NCI-H748 treated with DMSO at 0.1 percent for 48 hours (cell line): ENCODE measurements at regions not wholly inside any gene's neighbourhood (a gene's known extent, or its start where the extent isn't known, plus 50 kb on each side); places are given as distances from the start of the nearest gene placed in this dataset.

ENCODE experiments used
- DNase-seq: peaks from one replicate; lab custom pipeline; 2025; lab: John Stamatoyannopoulos, UW

DNA sequence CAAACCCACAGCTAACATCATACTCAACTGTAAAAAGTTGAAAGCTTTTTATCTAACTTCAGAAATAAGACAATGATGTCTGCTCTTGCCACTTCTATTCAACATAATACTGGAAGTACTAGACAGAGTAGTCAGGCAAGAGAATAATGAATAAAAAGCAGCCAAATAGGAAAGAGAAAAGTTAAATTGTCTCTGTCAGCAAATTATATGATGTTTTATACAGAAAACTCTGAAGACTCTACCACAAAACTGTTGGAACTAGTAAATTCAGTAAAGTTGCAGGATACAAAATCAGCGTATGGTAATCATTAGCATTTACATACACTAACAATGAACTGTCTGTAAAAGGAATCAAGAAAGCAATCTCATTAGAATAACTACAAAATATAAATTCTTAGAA is 752.9 kb upstream of the CT83 start:
- no peak for DNase-seq

DNA sequence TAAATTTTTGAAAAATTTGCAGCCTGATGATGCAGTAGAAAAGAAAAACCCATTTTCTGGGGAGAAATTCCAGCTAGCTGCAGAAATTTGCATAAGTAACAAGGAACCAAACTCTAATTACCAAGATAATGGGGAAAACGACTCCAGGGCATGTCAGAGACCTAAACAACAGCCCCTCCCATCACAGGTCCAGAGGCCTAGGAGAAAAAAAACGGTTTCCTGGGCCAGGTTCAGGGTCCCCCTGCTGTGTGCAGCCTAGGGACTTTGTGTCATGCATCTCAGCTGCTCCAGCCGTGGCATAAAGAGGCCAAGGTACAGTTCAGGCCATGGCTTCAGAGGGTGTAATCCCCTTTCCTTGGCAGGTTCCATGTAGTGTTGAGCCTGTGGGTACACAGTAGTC is 733.7 kb upstream of the CT83 start:
- DNase-seq, result no peak

DNA sequence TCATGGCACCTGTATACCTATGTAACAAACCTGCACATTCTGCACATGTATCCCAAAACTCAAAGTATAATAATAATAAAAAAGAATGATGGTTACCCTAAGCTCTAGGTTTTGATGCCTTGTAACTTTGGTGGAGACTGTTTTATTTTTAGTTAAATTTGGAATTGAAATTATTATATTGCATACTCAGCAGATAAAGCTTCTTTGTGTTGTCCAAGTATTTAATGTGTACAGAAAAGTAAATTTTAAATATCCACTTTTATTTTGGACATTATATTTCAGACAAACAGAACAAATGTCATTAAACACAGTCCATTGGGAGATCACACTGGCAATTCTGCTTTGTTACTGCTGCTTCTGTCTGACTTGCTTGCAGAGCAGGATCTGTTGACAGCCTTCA is 684.5 kb upstream of the CT83 start:
- DNase-seq, result no peak

DNA sequence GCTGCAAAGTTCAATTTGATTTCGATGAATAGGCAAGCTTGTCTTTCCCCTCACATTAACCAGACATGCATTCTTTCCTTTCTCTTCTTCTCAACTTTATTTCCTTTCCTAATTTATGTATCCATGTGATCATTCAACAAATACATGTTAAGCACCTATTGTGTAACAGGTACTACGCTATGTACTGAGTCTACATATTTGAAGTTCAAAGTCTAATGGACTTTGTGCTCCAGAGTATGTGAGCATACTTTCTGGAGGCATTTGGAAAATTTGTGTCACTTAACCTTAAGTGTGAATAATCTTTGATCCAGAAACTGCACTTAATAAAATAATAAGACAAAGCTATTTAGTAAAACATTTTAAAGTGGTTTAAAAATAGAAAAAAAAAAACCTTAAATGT is 675.3 kb upstream of the CT83 start:
- DNase-seq, result no peak

DNA sequence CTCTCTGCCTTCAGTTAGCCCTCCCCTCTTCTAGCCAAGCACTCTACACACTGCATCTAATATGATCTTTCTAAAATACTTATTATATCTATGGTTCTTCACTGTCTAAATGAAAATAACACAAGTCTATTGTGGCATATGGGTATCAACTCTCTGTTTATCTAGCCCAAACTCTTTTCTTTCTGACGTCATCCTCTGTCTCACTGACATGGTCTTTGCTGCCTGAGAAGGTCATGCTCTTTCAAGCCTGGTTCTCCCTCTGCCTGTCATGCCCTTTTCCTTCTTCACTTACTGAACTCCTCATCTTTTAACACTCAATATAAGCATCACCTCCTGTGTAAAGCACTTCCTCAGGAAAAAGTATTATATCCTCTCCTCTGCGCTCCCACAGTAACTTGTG is 672.2 kb upstream of the CT83 start:
- DNase-seq, result no peak

DNA sequence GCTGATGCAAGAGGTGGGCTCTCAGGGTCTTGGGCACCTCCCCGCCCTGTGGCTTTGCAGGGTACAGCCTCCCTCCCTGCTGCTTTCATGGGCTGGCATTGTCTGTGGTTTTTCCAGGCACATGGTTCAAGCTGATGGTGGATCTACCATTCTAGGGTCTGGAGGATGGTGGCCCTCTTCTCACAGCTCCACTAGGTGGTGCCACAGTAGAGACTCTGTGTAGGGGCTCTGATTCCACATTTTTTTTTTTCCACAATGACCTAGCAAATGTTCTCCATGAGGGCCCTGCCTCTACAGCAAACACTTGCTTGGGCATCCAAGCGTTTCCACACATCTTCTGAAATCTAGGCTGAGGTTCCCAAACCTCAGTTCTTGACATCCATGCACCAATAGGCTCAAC is 657.9 kb upstream of the CT83 start:
- DNase-seq, result no peak

DNA sequence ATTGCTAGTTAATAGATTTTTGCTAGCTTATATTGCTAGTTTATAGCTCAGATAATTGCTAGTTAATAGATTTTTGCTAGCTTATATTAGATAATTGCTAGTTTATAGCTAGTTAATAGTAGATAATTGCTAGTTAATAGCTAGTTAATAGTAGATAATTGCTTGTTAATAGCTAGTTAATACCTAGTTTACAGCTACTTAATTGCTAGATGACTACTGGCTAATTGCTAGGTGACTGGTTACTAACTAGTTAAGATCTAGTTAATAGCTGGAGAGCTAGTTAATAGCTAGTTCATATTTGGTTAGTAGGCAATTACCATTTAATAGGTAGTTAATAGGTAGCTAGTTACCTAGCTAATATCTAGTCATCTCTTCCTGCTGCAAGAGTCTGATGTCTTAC is 633.8 kb upstream of the CT83 start:
- no peak for DNase-seq

DNA sequence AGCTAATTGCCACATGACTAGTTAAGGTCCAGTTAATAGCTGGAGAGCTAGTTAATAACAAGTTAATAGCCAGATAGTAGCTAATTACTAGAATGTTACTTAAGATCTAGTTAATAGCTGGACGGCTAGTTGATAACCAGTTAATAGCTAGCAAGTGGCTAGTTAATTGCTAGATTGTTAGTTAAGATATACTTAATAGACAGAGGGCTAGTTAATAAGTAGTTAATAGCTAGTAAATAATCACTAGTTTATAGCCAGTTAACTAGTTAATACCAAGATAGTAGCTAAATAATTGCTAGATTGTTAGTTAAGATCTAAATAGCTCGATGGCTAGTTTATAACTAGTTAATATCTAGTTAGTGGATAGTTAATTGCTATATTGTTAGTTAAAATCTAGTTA is 632.6 kb upstream of the CT83 start:
- no peak for DNase-seq

DNA sequence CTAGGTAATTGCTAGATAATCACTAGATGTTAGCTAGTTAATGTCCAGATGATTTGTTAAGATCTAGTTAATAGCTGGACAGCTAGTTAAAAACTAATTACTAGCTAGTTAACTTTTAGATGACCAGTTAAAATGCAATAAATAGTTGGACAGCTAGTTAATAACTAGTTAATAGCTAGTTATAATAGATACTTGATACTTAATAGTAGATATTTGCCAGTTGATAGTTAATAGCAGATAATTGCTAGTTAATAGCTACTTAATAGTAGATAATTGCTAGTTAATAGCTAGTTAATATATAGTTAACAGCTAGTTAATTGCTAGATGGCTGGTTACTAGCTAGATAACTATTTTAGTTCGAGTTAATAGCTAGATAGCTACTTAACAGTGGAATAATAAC is 631.4 kb upstream of the CT83 start:
- DNase-seq, result no peak

DNA sequence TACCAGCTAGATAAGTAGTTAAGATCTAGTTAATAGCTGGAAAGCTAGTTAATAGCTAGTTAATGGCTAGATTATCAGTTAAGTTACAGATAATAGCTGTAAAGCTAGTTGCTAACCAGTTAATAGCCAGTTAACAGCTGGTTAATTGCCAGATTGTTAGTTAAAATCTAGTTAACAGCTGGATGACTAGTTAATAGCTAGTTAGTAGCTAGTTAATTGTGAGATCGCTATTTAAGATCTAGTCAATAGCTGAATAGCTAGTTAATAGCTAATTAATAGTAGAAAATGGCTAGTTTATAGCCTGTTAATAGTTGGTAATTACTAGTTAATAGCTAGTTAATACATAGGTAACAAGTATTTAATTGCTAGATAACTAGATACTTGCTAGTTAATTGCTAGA is 630.5 kb upstream of the CT83 start:
- no peak for DNase-seq

DNA sequence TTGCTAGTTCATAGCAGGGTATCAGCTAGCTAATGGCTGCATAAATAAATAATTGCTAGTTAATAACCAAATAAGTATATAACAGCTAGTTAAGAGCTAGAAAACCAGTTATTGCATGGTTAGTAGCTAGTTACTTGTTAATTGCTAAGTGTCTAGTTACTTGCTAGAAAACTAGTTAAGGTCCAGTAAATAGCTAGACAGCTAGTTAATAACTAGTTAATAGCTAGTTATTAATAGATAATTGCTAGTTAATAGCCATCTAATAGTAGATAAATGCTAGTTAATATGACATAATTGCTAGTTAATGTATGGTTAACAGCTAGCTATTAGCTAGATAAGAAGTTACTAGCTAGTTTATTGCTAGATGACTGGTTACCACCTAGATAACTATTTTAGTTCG is 629.9 kb upstream of the CT83 start:
- DNase-seq, result no peak

DNA sequence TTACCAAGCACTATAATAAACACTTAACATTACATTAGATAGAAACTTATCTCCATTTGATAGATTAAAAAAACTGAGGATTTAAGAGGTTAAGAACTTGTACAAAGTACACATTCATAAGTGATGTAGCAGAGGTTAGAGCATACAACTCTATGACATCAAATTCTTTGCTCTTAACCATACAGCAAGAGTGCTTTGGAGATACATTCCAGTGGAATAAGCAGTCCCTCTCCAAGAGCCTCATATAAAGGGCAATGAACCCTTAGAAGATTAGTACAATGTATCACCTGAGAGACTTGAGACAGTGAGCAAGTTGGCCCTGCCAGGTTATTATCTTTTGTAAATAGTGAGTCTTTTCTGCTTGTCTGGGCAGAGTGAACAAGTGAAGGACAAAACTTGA is 600.4 kb upstream of the CT83 start:
- no peak for DNase-seq

DNA sequence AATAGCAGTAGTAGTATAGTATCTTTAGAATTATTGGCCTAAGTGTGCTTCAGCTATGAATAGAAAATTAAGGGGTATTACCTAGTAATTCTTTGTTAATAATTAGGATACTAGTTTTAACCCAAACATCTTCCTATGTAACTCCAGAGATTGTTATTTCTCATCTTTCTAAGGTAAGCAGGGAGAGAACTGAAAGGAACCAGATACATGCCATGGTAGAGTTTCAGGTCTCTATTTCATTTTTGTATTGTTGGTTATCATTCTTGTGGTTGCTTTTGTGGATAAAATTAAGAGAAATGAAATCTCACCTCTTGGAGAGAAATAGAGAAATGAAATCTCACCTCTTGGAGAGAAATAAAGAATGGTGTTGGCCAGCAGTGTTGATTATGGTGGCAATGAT is 597.1 kb upstream of the CT83 start:
- DNase-seq, result no peak

DNA sequence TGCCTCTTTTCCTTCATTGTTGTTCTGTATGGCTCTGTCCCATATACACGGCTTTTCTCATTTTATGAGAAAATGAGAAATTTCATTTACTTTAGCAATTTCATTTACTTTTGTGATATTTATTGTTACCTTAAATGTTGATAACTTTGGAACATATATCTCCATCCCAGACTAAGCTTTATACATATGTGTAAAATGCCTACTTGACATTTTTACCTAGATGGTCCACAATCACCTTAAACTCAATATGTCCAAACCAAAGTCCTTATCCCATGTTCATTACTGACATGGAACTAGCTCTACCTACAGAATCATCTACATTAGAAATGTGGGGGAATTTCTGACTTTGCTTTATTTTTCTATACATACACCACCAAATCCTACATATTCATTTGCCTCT is 590.5 kb upstream of the CT83 start:
- no peak for DNase-seq

DNA sequence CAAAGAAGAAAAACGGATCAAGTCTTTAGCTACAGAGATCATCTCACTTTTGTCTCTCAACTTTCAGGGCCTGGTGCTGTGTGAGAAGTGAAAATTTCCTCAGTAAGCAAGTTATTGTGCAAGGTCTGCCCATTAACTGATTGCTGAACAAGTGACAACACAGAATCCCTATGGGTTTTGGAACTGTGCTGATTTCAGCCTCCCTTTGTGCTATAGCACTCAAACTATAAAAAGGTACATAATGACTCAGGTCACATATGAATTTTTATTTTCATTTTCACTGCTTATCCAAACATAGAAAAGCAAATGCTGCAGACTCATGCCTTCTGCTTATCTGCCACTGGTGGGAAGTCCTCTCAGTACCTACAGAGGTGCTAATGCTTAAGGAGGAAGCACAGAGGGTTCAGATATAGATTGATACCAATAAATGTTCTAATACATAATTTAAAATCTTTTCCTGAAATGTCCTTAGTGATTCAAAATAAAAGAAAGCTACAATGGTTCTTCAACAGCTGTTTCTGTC is 576.2 kb upstream of the CT83 start:
- DNase-seq, result no peak

DNA sequence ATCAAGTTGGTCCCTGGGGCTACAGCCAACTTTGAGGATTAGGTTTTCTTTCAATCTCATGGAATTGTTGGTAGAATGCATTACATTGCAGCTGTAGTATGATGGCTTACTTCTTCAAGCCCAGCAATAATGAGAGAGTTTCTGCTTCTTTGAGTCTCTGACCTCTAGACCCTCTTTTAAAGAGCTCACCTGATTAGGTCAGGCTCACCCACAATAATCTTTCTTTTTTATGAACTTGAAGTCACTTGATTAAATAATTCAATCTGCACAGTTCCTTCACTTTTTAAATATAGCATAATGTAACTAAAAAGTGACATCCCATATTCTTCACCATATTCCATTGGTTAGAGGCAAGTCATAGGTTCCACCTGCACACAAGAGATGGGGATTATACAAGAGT is 547.5 kb upstream of the CT83 start:
- DNase-seq, result no peak

DNA sequence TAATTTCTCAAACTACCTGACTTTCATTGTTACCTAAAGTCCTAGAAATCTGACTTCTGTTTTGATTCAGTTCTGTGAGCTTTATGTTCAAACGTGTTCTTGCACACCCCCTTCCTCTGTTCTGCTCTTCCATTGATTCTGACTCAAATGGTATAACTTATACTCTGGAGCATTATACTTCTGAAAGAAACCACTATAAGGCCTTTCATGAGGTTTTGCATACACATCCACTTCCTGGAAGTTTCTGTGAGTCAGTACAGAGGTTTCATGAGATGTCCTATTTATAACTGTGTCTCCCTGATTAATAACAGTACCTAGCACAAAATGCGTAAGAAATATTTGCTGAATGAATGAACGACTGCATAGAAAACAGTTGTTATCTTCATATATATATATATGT is 540.2 kb upstream of the CT83 start:
- no peak for DNase-seq

DNA sequence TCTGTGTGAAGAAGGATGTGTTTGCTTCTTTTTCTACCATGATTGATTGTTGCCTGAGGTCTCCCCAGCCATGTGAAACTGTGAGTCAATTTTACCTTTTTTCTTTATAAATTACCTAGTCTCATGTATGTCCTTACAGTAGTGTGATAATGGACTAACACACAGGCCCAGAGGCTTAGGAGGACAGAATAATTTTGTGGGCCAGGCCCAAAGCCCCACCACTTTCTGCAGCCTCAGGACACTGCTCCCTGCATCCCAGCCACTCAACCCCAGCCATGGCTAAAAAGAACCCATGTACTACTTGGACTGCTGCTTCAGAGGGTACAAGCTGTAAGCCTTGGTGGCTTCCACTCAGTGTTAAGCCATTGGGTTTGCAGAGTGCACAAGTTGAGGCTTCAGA is 512.7 kb upstream of the CT83 start:
- DNase-seq, result no peak

DNA sequence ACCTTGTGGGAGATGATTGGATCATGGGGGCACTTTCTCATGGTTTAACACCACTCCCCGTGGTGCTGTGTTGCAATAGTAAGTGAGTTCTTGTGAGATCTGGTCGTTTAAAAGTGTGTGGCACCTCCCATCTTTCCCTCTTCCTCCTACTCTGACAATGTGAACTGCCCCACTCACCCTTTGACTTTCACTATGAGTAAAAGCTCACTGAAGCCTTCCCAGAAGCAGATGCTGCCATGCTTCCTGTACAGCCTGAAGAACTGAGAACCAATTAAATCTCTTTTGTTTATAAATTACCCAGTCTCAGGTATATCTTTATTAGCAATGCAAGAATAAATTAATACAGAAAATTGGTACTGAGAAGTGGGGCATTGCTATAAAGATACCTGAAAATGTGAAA is 509.6 kb upstream of the CT83 start:
- DNase-seq, result no peak

DNA sequence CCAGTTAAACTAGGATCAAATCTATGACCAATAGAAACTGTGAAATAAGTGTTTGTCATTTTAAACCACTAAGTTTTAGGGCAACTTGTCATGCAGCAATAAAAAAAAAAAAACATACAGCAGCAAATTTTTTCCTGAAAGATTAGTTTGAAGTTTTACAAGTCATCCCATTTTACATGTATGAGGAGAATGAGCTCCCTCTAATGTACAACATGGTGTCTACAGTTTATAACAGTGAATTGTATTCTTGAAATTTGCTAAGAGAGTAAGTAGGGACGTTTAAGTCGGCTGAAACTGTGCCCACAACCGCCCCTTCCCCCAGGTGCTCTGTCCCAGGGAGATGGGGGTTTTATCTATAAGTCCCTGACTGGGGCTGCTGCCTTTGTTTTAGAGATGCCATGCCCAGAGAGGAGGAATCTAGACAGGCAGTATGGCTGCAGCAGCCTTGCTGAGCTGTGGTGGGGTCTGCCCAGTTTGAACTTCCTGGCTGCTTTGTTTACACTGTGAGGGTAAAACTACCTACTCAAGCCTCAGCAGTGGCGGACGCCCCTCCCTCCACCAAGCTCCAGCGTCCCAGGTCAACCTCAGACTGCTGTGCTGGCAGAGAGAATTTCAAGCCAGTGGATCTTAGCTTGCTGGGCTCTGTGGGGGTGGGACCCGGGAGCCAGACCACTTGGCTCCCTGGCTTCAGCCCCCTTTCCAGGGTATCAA is 499.3 kb upstream of the CT83 start:
- no peak for DNase-seq

DNA sequence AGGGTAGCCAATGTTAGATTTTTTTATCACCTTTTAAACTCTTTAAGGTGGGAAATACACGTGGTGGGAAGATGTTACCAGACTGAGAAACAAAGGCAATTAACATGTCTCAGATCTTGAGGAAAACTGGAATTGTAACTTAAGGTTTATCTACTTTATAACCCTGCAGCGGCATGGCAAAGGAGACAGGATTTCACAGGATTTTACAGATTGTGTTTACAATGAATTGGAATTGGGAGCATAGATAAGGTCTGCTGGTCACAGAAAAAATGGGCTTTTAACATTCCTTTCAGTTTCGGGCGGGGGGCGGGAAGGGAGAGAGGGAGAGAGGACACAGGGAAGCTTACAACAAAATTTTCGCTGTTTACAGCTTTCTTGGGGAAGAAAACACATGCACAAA is 467.5 kb upstream of the CT83 start:
- DNase-seq, result no peak

DNA sequence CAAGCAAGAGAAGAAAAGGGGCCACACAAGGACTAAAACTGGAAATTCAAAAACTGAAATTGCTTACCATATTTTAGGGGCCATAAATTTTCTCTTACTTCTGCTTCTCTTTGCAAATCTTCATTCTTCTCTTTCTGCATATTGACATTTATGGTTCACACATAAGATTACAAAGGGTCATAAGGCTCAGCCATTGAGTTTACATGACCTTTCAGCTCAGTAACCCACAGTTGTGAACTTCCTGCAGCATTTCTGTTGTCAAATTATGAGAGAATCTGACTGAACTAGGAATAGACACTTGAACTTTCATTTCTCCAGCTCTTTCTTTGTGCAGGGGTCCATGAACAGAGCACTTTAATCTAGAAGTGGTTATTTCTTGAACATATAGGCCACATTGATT is 434.8 kb upstream of the CT83 start:
- no peak for DNase-seq

DNA sequence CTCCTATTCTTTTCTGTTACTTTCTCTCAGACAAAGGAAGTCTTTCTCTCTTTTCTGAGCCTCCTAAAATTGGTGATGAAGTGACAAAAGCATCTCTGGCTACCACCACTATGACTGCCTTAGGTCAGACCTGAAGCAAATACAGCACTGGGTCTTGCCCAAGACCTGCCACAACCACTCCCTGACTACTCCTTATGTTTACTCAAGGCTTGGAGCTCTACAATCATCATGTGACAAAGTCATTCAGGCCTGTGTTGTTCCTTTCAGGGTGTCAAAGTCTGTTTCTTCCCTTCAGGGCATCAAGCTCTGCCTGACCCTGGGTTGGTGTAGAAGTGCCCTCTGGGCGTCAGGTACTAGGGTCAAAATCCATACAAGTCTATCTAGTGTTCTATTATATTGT is 419.2 kb upstream of the CT83 start:
- no peak for DNase-seq

DNA sequence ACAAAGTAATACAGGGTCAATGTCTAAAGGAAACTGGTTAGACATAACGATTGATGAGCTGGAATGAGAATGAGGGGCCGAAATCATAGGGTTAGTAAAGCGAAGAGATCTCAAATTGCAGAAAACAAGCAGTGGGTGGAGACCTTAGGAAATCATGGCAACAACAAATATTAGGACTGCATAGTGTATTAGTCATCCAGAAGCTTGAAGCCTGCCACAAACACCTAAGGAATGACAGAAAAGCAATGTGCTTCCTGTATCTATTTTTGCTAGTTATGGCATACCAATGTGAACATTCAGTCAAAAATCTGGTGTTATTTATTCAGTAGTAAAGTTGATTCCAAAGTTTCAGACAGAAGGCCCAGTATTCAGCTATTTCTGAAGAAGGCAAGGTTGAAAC is 410.9 kb upstream of the CT83 start:
- no peak for DNase-seq

DNA sequence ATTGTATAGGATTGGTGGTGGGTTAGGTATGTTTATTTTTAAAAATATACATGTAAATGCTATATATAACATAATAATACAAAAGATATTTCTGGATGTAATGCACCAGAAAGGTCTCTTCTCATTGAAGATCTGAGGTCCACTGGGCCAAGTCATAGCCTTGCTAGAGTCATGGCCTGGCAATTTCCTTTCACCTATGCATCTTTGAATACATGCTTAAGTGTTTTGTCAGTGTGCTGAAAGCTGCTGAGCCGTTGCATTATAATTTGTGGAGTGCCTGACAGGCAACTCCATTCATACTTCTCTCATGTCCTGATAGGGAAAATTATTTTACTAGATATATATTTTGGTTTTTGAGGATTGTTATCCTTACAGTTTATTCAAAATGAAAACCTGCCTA is 410.2 kb upstream of the CT83 start:
- DNase-seq, result no peak
